ENCODE measurements at regions not wholly inside any gene's neighbourhood (a gene's known extent, or its start where the extent isn't known, plus 50 kb on each side); places are given as distances from the start of the nearest gene placed in this dataset.
"Not testable (repeated sequence)": the region's sequence is repeated elsewhere in the genome, so short reads cannot be mapped to it uniquely, and the experiment has no call there.

GRCh38 chr1:10942542-10942912, 69.9 kb upstream of the TARDBP start:
- DNase-seq, result no peak

- DNase-seq, result no peak
Observed at GRCh38 chr1:10943041-10943440, 69.4 kb upstream of the TARDBP start.

- DNase-seq, result no peak
Observed at GRCh38 chr1:10943991-10944730, 68.3 kb upstream of the TARDBP start.

GRCh38 chr1:10945991-10946509, 66.4 kb upstream of the TARDBP start:
- DNase-seq, result no peak

GRCh38 chr1:10947181-10947580, 65.3 kb upstream of the TARDBP start:
- no peak for DNase-seq

GRCh38 chr1:10947691-10948462, 64.6 kb upstream of the TARDBP start:
- no peak for DNase-seq

- no peak for DNase-seq
Observed at GRCh38 chr1:10948463-10948775, 64.0 kb upstream of the TARDBP start.

- no peak for DNase-seq
Observed at GRCh38 chr1:10950316-10951172, 61.9 kb upstream of the TARDBP start.

GRCh38 chr1:10951298-10951697, 61.2 kb upstream of the TARDBP start:
- DNase-seq, result not testable (repeated sequence)

GRCh38 chr1:10951961-10952360, 60.5 kb upstream of the TARDBP start:
- DNase-seq, result no peak

GRCh38 chr1:10953505-10954193, 58.8 kb upstream of the TARDBP start:
- DNase-seq, result no peak

- DNase-seq, result no peak
Observed at GRCh38 chr1:10957133-10957532, 55.3 kb upstream of the TARDBP start.

GRCh38 chr1:10958614-10959013, 53.8 kb upstream of the TARDBP start:
- no peak for DNase-seq

- peak; percentile 67 for DNase-seq
Observed at GRCh38 chr1:10960411-10961299, 51.8 kb upstream of the TARDBP start.

- DNase-seq, result no peak
Observed at GRCh38 chr1:10961300-10961833, 51.1 kb upstream of the TARDBP start.

GRCh38 chr1:10962483-10962882, 50.0 kb upstream of the TARDBP start:
- no peak for DNase-seq
